HT-29 (cell line): ENCODE measurements at regions not wholly inside any gene's neighbourhood (a gene's known extent, or its start where the extent isn't known, plus 50 kb on each side); places are given as distances from the start of the nearest gene placed in this dataset. TPM values are rescaled to one million over a fixed set of nuclear protein-coding genes. Genes with fewer than 3 reads are reported as not detected.

Source experiments
- DNase-seq: peaks from one replicate; pipeline ENCODE4 v3.0.0-alpha.2; 2015; ENCODE audit warnings: low spot score
- small RNA-seq: library from RNA; depleted of rRNA; stranded (forward); fragments of <200 nt; gene quantifications from one replicate; pipeline ENCODE3, GENCODE V24; 2014

DNA sequence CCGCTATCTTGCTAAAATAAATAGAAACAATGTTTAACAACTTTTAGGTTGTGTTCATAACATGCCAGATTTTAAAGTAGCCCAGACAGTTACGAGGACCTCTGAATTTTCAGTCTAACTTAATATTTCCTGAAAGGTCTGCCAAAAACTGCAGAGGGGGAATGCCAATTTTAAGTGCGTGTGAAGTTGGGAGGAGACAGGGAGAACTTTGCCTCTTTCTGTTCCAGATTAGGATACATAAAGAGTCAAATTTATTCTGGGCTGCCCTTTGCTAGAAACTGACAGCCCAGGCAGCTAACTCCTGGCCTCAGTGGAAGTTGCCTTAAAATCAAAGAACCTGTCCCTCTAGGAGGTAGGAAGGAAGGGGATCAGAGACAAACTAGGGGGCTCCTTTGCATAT lies 52.3 kb upstream of the PIP4K2A start:
- no peak for DNase-seq

DNA sequence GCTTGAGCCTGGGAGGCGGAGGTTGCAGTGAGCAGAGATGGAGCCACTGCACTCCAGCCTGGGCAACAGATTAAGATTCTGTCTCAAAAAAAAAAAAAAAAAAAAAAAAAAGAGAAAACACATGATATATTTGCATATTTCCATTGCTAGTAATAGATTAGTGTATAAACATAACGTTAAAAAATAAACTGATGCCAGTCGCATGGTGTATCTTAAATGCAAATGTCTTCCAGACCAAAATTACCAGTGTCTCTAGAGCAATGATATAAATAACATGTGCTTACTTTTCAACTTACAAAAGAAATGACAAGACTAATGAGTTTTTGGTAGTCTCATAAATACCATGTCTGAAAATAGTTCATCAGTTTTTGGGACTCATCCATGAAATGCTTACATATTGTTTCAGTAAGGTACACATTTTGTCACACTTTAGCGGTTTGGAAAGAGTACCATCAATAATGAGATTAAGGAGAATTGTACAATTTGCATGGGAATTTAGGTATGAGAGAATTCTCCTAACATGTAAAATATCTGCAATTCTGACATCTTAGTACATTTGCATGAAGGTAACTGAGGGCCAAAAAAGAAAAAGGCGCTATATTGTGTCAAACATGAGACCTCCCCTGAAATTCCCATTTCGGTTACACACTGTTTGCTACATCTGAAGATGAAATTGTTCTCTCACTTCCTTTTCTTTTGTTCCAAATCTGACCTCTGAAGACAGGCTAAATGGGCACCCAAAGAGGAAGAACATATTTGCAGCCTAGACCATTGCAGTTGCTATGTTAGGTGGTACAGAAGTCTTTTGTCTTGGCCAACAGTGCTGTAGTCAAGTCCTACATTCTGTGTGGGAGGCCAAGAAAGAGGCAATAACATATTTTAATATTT lies 51.5 kb upstream of the PIP4K2A start:
- DNase-seq: no peak

DNA sequence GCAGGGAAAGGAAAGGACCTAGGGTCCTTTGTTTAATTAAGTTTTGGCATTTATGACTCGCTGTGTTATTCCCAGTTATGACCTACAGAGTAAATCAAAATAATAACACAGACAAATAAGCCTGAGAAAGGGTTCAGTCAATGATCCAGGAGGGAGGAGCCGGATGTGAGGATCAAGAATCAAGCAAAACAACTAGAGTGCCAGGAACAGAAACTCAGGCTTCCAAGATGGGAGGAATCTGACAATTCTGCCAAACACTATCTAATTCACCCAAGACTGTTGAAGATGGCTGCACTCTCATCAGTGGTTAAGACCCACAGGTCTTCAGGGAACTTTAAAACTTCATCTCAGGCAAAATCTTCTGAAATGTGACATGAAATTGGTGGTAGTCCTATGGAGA lies 50.3 kb upstream of the PIP4K2A start:
- DNase-seq: no peak

Small RNA genes in the stretch of these regions (small RNA-seq; reads per million reads assigned to genes)
- gene RNU6-413P: not detected
